ENCODE measurements at regions not wholly inside any gene's neighbourhood (a gene's known extent, or its start where the extent isn't known, plus 50 kb on each side); places are given as distances from the start of the nearest gene placed in this dataset.

DNA sequence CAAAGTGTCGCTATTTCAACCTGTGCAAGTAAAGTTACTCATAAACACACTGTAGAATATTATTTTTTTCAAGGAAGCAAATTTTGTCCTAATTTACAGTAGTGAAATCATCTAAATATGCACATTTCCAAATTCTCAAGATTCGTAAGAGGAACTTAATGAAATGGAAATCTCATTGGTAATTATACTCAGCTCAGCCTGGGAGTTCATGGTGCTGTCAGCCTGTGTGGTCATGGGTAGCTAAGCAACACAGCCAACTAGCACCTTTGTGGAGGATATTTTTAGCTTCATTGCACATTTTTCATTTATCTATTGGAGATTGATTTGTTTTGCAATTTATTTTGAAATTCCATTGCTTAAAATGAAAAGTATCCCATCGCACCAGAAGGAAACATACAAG, 975.7 kb upstream of the ZEB2 start:
- TF ChIP-seq, protein P1, sequence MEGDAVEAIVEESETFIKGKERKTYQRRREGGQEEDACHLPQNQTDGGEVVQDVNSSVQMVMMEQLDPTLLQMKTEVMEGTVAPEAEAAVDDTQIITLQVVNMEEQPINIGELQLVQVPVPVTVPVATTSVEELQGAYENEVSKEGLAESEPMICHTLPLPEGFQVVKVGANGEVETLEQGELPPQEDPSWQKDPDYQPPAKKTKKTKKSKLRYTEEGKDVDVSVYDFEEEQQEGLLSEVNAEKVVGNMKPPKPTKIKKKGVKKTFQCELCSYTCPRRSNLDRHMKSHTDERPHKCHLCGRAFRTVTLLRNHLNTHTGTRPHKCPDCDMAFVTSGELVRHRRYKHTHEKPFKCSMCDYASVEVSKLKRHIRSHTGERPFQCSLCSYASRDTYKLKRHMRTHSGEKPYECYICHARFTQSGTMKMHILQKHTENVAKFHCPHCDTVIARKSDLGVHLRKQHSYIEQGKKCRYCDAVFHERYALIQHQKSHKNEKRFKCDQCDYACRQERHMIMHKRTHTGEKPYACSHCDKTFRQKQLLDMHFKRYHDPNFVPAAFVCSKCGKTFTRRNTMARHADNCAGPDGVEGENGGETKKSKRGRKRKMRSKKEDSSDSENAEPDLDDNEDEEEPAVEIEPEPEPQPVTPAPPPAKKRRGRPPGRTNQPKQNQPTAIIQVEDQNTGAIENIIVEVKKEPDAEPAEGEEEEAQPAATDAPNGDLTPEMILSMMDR (conservative IDR thresholded peaks at IDR 0.05; ENCODE audit: low read depth, low read length): no peak
- TF ChIP-seq EZH2 (IDR thresholded peaks at IDR 0.05; ENCODE audit: borderline replicate concordance, low read depth, low read length, poor library complexity, severe bottlenecking): no peak
